H1 (cell line): ENCODE measurements at regions not wholly inside any gene's neighbourhood (a gene's known extent, or its start where the extent isn't known, plus 50 kb on each side); places are given as distances from the start of the nearest gene placed in this dataset.

Experiments used
- CTCF ChIA-PET: fragments of 300-600 bp; sonication (Branson Sonifier 250); formaldehyde crosslinking; loops from one replicate; lab custom pipeline; 2021; ENCODE audit not compliant: partially characterized antibody; lab: Charles Lee
- POLR2A ChIA-PET: fragments of 300-600 bp; sonication (Branson Sonifier 250); formaldehyde crosslinking; loops from one replicate; lab custom pipeline; 2021; ENCODE audit warnings: inconsistent platforms; ENCODE audit not compliant: partially characterized antibody; lab: Charles Lee
- DNase-seq, 2 experiments: peaks; one replicate each; pipeline versions ENCODE4 v3.0.0 to v3.0.0-alpha.2; 2010 to 2022; ENCODE audit warnings: low spot score in 2 of 2, low read depth in 1 of 2, mixed read lengths in 1 of 2
- FAIRE-seq: peaks from 2 replicates; lab custom pipeline; 2011; peaks lifted over from hg19 to GRCh38; lab: Jason Lieb, UNC
- H2AFZ ChIP-seq: 2 replicates; pipeline ENCODE4 v1.8.1; 2012; ENCODE audit warnings: low read length, inconsistent platforms
- H2AK5ac ChIP-seq: 2 replicates; pipeline ENCODE4 v1.6.1; 2013; ENCODE audit warnings: low read depth, low read length
- H2BK120ac ChIP-seq: replicated peaks from 2 replicates; pipeline ENCODE3; 2013; ENCODE audit warnings: low read depth, low read length, inconsistent platforms
- H2BK12ac ChIP-seq: 2 replicates; pipeline ENCODE4 v1.6.1; 2013; ENCODE audit warnings: low read depth, low read length
- H2BK15ac ChIP-seq: 2 replicates; pipeline ENCODE4 v1.6.1; 2013; ENCODE audit warnings: low read length
- H2BK20ac ChIP-seq: 2 replicates; pipeline ENCODE4 v1.6.1; 2013; ENCODE audit warnings: low read length
- H2BK5ac ChIP-seq: 2 replicates; pipeline ENCODE4 v1.6.1; 2013; ENCODE audit warnings: low read depth, low read length
- H3K14ac ChIP-seq: 2 replicates; pipeline ENCODE4 v1.6.1; 2013; ENCODE audit warnings: inconsistent platforms; ENCODE audit not compliant: insufficient read length
- H3K18ac ChIP-seq: 2 replicates; pipeline ENCODE4 v1.6.1; 2013; ENCODE audit warnings: low read length; ENCODE audit errors: extremely low read depth
- H3K23ac ChIP-seq: 2 replicates; pipeline ENCODE4 v1.6.1; 2013; ENCODE audit warnings: inconsistent platforms; ENCODE audit not compliant: insufficient read length
- H3K23me2 ChIP-seq: 2 replicates; pipeline ENCODE4 v1.6.1; 2013; ENCODE audit warnings: low read depth, low read length
- H3K27ac ChIP-seq: 2 replicates; pipeline ENCODE4 v1.6.1; 2011; ENCODE audit warnings: low read depth, low read length, inconsistent platforms
- H3K27me3 ChIP-seq, 4 experiments: replicated peaks in 1 of 4; 1 replicate in 1 of 4; 2 replicates in 3 of 4; pipeline versions ENCODE4 v1.6.1 to v1.8.1; 2011 to 2013; ENCODE audit warnings: low read length in 3 of 4, mild to moderate bottlenecking in 3 of 4, inconsistent platforms in 2 of 4, mixed read lengths in 2 of 4, moderate library complexity in 1 of 4; ENCODE audit not compliant: control insufficient read depth in 3 of 4, insufficient read depth in 3 of 4; ENCODE audit errors: extremely low read depth in 1 of 4
- H3K36me3 ChIP-seq, 4 experiments: 2 replicates each; pipeline versions ENCODE4 v1.6.1 to v1.8.1; 2011 to 2013; ENCODE audit warnings: mild to moderate bottlenecking in 4 of 4, low read length in 3 of 4, moderate library complexity in 2 of 4, control low read depth in 1 of 4, inconsistent platforms in 1 of 4; ENCODE audit not compliant: insufficient read depth in 4 of 4, control insufficient read depth in 2 of 4
- H3K4ac ChIP-seq: replicated peaks from 2 replicates; pipeline ENCODE3; 2013; ENCODE audit warnings: low read length, low read depth, mixed read lengths, inconsistent platforms; ENCODE audit not compliant: insufficient read length
- H3K4me1 ChIP-seq, 4 experiments: replicated peaks in 1 of 4; 1 replicate in 1 of 4; 2 replicates in 3 of 4; pipeline versions ENCODE4 v1.6.1 to v1.8.1; 2011 to 2013; ENCODE audit warnings: low read length in 3 of 4, inconsistent platforms in 2 of 4, mixed read lengths in 1 of 4; ENCODE audit not compliant: insufficient read depth in 4 of 4, control insufficient read depth in 3 of 4
- H3K4me2 ChIP-seq, 2 experiments: 2 replicates each; pipeline versions ENCODE4 v1.6.1 to v1.8.1; 2011 to 2013; ENCODE audit warnings: low read depth in 2 of 2, low read length in 2 of 2, control low read depth in 1 of 2, inconsistent platforms in 1 of 2, mild to moderate bottlenecking in 1 of 2; ENCODE audit not compliant: insufficient read depth in 1 of 2
- H3K4me3 ChIP-seq, 4 experiments: fragments of 200-600, 300-600 bp in 1 of 4; sonication (generic), shearing (Covaris generic), sonication (Bioruptor Twin) in 1 of 4; 2 replicates each; pipeline versions ENCODE4 v1.5.1 to v1.8.1; 2011 to 2016; ENCODE audit warnings: low read length in 4 of 4, low read depth in 3 of 4, control low read depth in 2 of 4, inconsistent platforms in 2 of 4, mild to moderate bottlenecking in 2 of 4, mixed read lengths in 1 of 4, moderate library complexity in 1 of 4; ENCODE audit not compliant: insufficient read depth in 2 of 4; ENCODE audit errors: extremely low read depth in 1 of 4
- H3K56ac ChIP-seq: replicated peaks from 2 replicates; pipeline ENCODE3; 2013; ENCODE audit warnings: low read depth, mild to moderate bottlenecking, mixed read lengths, low read length, inconsistent platforms; ENCODE audit not compliant: insufficient read length
- H3K79me1 ChIP-seq: 2 replicates; pipeline ENCODE4 v1.6.1; 2013; ENCODE audit warnings: low read depth, low read length, control low read depth
- H3K79me2 ChIP-seq, 2 experiments: 2 replicates each; pipeline versions ENCODE4 v1.6.1 to v1.8.1; 2012 to 2013; ENCODE audit warnings: low read length in 2 of 2, mild to moderate bottlenecking in 2 of 2, inconsistent platforms in 1 of 2; ENCODE audit not compliant: insufficient read depth in 2 of 2, control insufficient read depth in 1 of 2
- H3K9ac ChIP-seq, 4 experiments: replicated peaks in 1 of 4; 1 replicate in 1 of 4; 2 replicates in 3 of 4; pipeline versions ENCODE4 v1.6.1 to v1.8.1; 2011 to 2013; ENCODE audit warnings: low read depth in 3 of 4, low read length in 3 of 4, control low read depth in 2 of 4, mild to moderate bottlenecking in 2 of 4, moderate library complexity in 2 of 4, inconsistent platforms in 1 of 4; ENCODE audit errors: extremely low read depth in 1 of 4
- H3K9me3 ChIP-seq, 2 experiments: 2 replicates each; pipeline versions ENCODE4 v1.6.1 to v1.8.1; 2012 to 2013; ENCODE audit warnings: mild to moderate bottlenecking in 2 of 2, moderate library complexity in 2 of 2, control low read depth in 1 of 2, inconsistent platforms in 1 of 2, low read depth in 1 of 2, low read length in 1 of 2, mixed read lengths in 1 of 2; ENCODE audit not compliant: insufficient read depth in 2 of 2
- H4K20me1 ChIP-seq, 2 experiments: replicated peaks in 1 of 2; 2 replicates each; pipeline versions ENCODE3 to v1.8.1; 2011 to 2013; ENCODE audit warnings: inconsistent platforms in 2 of 2, low read length in 2 of 2, mild to moderate bottlenecking in 1 of 2; ENCODE audit not compliant: insufficient read depth in 2 of 2, control insufficient read depth in 1 of 2
- H4K5ac ChIP-seq: 2 replicates; pipeline ENCODE4 v1.6.1; 2013; ENCODE audit warnings: low read length, low read depth, mixed read lengths, inconsistent platforms; ENCODE audit not compliant: insufficient read length
- H4K8ac ChIP-seq: 2 replicates; pipeline ENCODE4 v1.8.0; 2013; ENCODE audit warnings: mild to moderate bottlenecking, moderate library complexity, low read length, inconsistent platforms; ENCODE audit not compliant: insufficient read depth; ENCODE audit errors: extremely low read depth
- H4K91ac ChIP-seq: replicated peaks from 2 replicates; pipeline ENCODE3; 2013; ENCODE audit warnings: low read length, mixed read lengths, inconsistent platforms; ENCODE audit not compliant: insufficient read length
- BCL11A ChIP-seq, 2 experiments: IDR thresholded peaks; one replicate each; pipeline ENCODE4 v1.6.1; 2011; ENCODE audit warnings: low read depth in 2 of 2, low read length in 2 of 2, mild to moderate bottlenecking in 2 of 2
- CBX8 ChIP-seq: fragments of 300-800, 300-1000 bp; sonication (generic); IDR thresholded peaks from 2 replicates; pipeline ENCODE4 v1.7.1; 2016; ENCODE audit warnings: low read depth, low read length, borderline replicate concordance
- CREB1 ChIP-seq: IDR thresholded peaks from 2 replicates; pipeline ENCODE4 v1.6.1; 2012; ENCODE audit warnings: inconsistent platforms
- CTCF ChIP-seq, 3 experiments: IDR thresholded peaks; 1 replicate in 2 of 3; 2 replicates in 1 of 3; pipeline versions ENCODE4 v1.5.1 to v1.6.1; 2011; ENCODE audit warnings: low read length in 3 of 3, mild to moderate bottlenecking in 3 of 3, inconsistent platforms in 2 of 3, low read depth in 1 of 3, moderate library complexity in 1 of 3; ENCODE audit not compliant: insufficient read depth in 1 of 3; ENCODE audit errors: control extremely low read depth in 1 of 3
- EGR1 ChIP-seq: IDR thresholded peaks from 2 replicates; pipeline ENCODE4 v1.6.1; 2011; ENCODE audit warnings: low read depth, low read length, borderline replicate concordance
- PHF8 ChIP-seq: fragments of 200-600 bp; sonication (generic); conservative IDR thresholded peaks from 2 replicates; pipeline ENCODE4 v1.7.1; 2012; ENCODE audit warnings: low read depth, mild to moderate bottlenecking, inconsistent platforms, low read length, moderate library complexity
- POU5F1 ChIP-seq: IDR thresholded peaks from 2 replicates; pipeline ENCODE4 v1.6.1; 2011; ENCODE audit warnings: low read depth, mild to moderate bottlenecking, low read length, moderate library complexity
- RFX5 ChIP-seq: IDR thresholded peaks from 2 replicates; pipeline ENCODE4 v1.6.1; 2011; ENCODE audit warnings: low read depth, low read length, improper control_type of control experiment, borderline replicate concordance
- SP2 ChIP-seq: IDR thresholded peaks from 2 replicates; pipeline ENCODE4 v1.6.1; 2012; ENCODE audit warnings: mild to moderate bottlenecking, low read length, inconsistent platforms
- SRF ChIP-seq: IDR thresholded peaks from 2 replicates; pipeline ENCODE4 v1.6.1; 2011; ENCODE audit warnings: mild to moderate bottlenecking, low read depth, low read length, moderate library complexity
- TBP ChIP-seq: IDR thresholded peaks from 2 replicates; pipeline ENCODE4 v1.6.1; 2011; ENCODE audit warnings: low read depth, low read length, improper control_type of control experiment
- WGBS, 2 experiments: shearing (Covaris generic) in 1 of 2; methylation state at CpG; one replicate each; pipeline versions ENCODE4 v1.1.6 to v1.1.7; 2013 to 2015; ENCODE audit warnings: low lambda C conversion rate in 2 of 2, mixed read lengths in 2 of 2, inconsistent platforms in 1 of 2, low coverage in 1 of 2, missing lambda C conversion rate in 1 of 2; ENCODE audit not compliant: insufficient replicate concordance in 2 of 2, insufficient coverage in 1 of 2, insufficient read length in 1 of 2; ENCODE audit errors: extremely low coverage in 1 of 2, missing lambda C conversion rate in 1 of 2; 5-methylcytosine and 5-hydroxymethylcytosine counted together

- H4K20me1 ChIP-seq: no peaks in the 10 kb centered on the region
- H4K5ac ChIP-seq: no peak overlapping the region
- no peak overlapping the region for H2AK5ac ChIP-seq
- no peak overlapping the region for H4K8ac ChIP-seq
- no peak overlapping the region for H3K56ac ChIP-seq
- no peak overlapping the region for H2BK5ac ChIP-seq
- H2BK12ac ChIP-seq: no peak overlapping the region
- no peak overlapping the region for H3K9ac ChIP-seq
- POLR2A ChIA-PET: interaction anchor here (1.1 kb wide), 1 partner anchor 191 kb away, joined by 3 read pairs; no protein-coding TSS in a partner anchor
- H3K14ac ChIP-seq: no peak overlapping the region
- no peak overlapping the region for H3K27ac ChIP-seq
- H3K23ac ChIP-seq: no peak overlapping the region
- FAIRE-seq (no peak), DNase-seq (no peak)
- no peaks in the 10 kb centered on the region for H3K9me3 ChIP-seq
- no peak overlapping the region for H2BK15ac ChIP-seq
- no peaks in the 10 kb centered on the region for H3K23me2 ChIP-seq
- no peak overlapping the region for H2BK20ac ChIP-seq
- no peaks in the 10 kb centered on the region for H3K36me3 ChIP-seq
- no peak overlapping the region for H3K4ac ChIP-seq
- H3K27me3 ChIP-seq: no peaks in the 10 kb centered on the region
- no peak overlapping the region for H2AFZ ChIP-seq
- CTCF ChIA-PET: interaction anchor here (0.6 to 0.7 kb wide), 3 partner anchors 14 to 542 kb away, joined by 3 to 4 read pairs (median 3); no protein-coding TSS in a partner anchor
- H3K4me2 ChIP-seq: no peak overlapping the region
- H3K18ac ChIP-seq: no peak overlapping the region
- TF ChIP-seq PHF8: no peak
- TF ChIP-seq EGR1: no peak
- no peak for TF ChIP-seq CTCF (IDR thresholded peaks at IDR 0.05; ENCODE audit: control extremely low read depth in 1 of 3, insufficient read depth in 1 of 3, low read depth in 1 of 3, low read length in 3 of 3)
- no peak for TF ChIP-seq TBP
- TF ChIP-seq RFX5: no peak
- no peak for TF ChIP-seq CREB1
- TF ChIP-seq SP2: no peak
- no peak for TF ChIP-seq CBX8
- no peak for TF ChIP-seq BCL11A (IDR thresholded peaks at IDR 0.05; ENCODE audit: low read depth in 2 of 2, low read length in 2 of 2)
- no peak for TF ChIP-seq POU5F1
- no peak for TF ChIP-seq SRF
- no peak overlapping the region for H2BK120ac ChIP-seq
- H3K4me1 ChIP-seq: no peaks in the 10 kb centered on the region
- H3K79me1 ChIP-seq: no peaks in the 10 kb centered on the region
- no peak overlapping the region for H3K4me3 ChIP-seq
- H3K79me2 ChIP-seq: no peaks in the 10 kb centered on the region
- H4K91ac ChIP-seq: no peak overlapping the region
- WGBS, 2 experiments: 79% methylated on average over 3 of the region's 3 CpGs; no CpG with 5 or more reads in 1 of the 2 experiments
Measured at GRCh38 chr3:181901626-181902025, 189.9 kb downstream of the SOX2 start.
